CD4-positive, alpha-beta T cell treated with Interleukin-10 for 1 hour (primary cell): ENCODE measurements at regions not wholly inside any gene's neighbourhood (a gene's known extent, or its start where the extent isn't known, plus 50 kb on each side); places are given as distances from the start of the nearest gene placed in this dataset.
"Not testable (repeated sequence)": the region's sequence is repeated elsewhere in the genome, so short reads cannot be mapped to it uniquely, and the experiment has no call there.

ENCODE experiments used
- DNase-seq: peaks from one replicate; pipeline ENCODE4 v3.0.0-alpha.2; 2020

DNA sequence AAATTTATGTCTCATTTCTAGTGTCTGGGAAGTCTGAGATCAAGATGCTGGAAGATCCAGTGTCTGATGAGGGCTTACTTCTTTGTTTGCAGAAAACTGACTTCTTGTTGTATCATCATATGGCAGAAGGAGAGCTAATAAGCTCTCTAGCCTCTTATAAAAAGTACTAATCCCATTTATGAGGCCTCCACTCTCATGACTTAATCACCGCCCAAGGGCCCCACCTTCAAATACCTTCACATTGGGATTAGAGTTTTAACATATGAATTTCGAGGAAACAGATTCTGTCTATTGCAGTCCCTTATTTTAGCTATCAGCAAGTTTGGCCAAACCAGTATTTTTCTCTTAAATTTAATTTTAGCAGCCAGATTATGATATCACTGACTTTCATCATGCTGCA lies 150.2 kb upstream of the TMPRSS15 start:
- DNase-seq: no peak

DNA sequence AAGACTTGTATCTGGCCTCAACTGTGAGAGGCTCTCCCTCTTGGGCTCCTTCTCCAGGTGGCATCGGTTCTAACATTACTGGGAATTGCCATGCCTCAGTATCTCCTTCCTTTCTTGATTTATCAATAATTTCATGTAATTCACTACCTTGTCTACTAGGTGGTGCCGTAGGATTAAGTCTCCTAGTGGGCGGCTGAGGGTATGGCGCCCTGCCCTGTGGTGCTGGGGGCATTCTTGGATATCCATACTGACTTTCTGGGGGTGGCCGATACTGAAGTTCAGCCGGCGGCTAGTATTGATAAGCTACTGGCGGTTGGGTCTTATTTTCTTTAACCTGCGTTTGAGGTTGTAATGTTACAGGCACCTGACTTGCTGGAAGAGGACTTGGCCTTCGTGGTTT lies 164.2 kb upstream of the TMPRSS15 start:
- not testable (repeated sequence) for DNase-seq

DNA sequence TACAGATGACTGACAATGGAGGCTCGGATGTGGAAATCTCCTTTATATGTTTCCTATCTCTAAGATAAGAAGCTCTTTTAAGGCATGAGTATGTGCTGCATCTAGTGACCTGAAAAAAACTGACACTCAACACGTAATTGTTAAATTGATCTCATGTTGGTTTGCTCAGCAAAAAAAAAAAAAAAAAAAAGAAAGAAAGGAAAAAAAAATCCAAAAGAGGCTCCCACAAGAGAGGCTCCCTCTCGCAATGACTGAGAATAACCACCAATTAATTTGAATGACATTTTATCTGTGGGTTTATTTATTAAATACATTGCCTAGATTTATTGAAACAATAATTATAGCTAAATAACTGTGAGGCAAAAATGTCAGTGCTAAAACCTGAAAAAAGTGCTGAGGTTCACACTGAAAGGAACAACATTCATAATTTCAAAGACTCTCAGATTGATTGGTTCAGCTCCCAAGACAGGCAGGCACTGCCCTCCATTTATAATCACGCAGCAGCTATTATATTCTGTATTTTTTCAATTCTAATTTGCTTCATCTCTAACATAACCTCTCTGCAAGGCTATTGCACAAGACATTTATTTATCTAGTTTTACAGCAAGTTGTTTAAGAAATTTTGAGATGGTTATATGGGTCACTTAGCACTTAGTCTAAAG lies 184.5 kb upstream of the TMPRSS15 start:
- no peak for DNase-seq

- no peak for DNase-seq
Observed at GRCh38 chr21:18601146-18601545, 197.6 kb upstream of the TMPRSS15 start.

GRCh38 chr21:18602711-18603110 lies 199.1 kb upstream of the TMPRSS15 start:
- DNase-seq: no peak

- DNase-seq: no peak
Observed at GRCh38 chr21:18603261-18603660, 199.7 kb upstream of the TMPRSS15 start.

GRCh38 chr21:18603980-18604379 lies 200.4 kb upstream of the TMPRSS15 start:
- no peak for DNase-seq

DNA sequence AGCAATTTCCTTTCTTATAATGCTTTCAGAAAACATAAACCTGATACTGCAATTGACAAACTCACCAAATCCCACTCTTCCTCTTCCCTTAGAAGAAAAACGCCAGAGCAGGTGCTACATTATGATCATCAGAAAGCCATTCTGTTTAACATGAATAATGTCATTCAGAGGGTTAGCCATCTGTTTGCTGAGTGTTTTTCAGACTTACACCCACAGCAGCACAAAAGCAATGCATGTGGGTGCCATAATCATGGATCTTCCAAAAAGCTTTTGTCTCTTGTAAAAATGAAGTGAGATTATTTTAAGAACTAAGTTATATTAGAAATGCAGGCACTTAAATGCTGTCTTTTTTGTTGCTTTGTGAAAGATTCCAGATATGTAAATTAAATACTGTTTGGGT lies 204.6 kb upstream of the TMPRSS15 start:
- no peak for DNase-seq

DNA sequence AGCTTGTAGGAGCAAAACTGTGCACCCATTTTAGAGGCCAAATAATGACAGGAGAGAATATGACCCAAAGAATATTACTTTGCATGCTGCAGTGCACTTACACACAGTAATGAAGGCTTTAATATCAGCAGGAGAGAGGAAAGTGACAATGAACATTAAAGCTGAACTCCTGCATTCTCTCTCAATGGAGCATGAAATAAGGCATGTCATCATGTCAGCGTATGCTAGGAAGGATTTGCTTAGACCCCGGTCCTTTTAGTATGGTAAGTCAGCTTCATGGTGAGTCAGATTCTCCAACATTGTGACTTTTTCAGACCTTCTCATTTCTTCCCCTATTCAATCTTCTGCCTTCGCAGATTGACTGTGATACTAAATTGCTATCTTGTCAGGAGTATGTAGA lies 210.7 kb upstream of the TMPRSS15 start:
- no peak for DNase-seq

- DNase-seq: no peak
Observed at GRCh38 chr21:18617291-18617690, 213.7 kb upstream of the TMPRSS15 start.

DNA sequence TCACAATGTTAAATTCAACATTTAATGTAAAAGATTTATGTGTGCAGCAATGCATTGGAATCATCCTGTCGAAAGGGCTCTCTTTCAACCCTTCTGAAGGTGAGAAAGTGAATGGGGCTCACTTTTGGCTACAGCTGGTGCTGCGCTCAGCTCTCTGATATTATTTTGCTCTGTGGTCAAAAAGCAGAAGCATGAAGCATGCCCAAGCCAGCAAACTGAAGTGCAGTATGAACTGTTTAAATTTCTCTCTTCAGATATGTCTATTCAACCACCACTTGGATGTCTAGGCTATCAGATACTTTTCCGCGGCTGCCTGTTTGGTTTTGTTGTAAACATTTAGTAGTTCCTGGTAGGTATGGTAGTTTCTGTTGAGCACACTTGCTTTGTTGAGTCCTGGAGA lies 216.9 kb upstream of the TMPRSS15 start:
- no peak for DNase-seq

GRCh38 chr21:18622383-18622782 lies 218.8 kb upstream of the TMPRSS15 start:
- no peak for DNase-seq

DNA sequence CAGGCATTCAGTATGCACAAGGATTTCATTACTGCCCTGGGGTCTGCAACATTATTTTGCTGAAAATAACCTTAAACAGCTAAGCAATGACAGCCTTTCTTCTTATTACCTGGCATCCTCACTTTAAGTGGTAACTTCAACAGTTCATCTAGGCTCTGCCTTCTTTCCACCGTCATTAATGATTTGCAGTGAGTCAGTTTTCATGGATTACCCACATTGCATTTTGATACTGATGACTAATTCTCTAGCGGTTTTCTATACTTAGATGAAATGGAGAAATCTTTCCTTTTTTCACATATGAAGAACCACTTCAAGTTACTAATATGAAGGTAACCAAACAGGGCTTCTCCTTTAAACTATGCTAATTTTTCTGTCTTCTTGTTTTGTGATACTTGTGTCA lies 226.9 kb upstream of the TMPRSS15 start:
- no peak for DNase-seq

DNA sequence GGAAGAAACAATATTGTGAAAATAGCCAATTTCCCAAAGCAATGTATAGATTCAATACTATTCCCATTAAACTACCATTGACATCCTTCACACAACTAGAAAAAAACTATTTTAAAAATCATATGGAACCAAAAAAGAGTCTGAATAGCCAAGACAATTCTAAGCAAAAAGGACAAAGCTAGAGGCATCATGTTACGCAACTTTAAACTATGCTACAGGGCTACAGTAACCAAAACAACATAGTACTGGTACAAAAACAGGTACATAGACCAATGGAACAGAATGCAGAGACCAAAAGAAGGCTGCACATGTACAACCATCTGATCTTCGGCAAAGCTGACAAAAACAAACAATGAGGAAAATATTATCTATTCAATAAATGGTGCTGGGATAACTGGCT lies 233.3 kb upstream of the TMPRSS15 start:
- DNase-seq: no peak

DNA sequence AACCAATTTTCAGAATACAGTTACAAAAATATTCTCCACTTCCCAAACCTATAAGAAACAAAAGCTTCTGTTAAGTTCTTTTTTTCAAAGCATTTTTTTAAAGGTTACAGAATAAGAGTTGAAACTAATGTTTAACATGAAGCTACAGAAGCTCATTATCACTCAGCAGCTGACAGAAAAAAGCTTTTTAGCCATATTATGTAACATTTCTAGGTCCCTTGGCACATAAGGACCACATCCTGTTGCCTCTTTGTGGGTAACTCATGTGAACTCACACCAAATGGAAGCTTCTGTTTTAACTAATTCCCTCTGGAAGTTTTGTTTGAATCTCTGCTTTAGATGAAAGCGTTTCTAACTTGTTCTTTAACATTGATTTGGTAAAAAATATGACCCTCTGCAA lies 242.5 kb upstream of the TMPRSS15 start:
- no peak for DNase-seq

DNA sequence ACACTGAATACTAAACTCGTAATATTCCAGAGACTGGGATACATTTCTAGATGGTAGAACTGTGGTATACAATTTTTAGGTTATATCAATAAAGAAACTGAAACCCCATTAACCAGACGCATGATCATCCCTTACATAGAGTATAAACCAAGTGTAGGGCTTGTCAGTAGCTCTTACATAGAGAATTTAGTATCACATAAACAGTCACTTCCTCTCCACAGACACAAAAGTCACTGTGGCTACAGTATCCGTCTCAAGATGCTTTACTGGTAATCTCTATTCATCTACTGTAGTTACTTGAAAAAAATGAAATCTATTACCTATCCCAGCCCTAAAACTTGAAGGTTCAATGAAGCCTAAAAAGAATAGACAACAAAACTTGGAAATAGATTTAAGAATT lies 252.3 kb upstream of the TMPRSS15 start:
- no peak for DNase-seq

GRCh38 chr21:18661842-18662241 lies 258.3 kb upstream of the TMPRSS15 start:
- no peak for DNase-seq

DNA sequence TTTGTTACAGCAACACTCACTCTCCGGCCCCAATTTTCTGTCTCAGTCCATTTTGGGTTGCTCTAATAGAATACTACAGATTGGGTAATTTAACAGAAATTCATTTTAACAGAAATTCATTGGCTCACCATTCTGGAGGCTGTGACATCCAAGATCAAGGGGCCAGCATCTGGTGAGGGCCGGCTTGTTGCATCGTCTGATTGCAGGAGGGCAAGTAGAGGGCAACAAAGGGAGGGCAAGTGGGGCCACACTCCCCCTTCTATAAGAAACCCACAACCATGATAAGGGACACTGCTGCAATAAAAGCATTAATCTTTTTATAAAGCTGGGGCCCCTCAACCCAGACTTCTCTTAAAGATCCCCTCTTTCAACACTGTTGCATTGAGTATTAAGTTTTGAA lies 260.1 kb upstream of the TMPRSS15 start:
- DNase-seq: no peak

DNA sequence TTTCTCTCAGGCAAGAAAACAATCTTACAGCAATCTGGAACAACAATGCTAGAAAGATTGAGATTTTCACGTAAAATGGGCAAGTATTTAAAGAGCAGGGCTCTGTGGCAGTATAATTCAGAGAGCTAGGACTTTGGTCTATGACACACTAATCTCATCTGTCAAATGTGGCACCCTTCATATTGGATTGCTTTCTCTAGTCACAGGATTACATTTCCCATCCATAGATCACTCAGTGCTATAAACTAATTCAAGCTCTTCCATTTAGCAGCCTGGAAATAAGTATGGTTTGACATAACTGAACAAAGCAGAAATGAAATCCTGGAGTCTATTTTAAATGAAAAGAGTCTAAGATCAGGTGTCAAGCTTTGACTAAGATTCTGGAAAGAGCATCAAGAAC lies 263.1 kb upstream of the TMPRSS15 start:
- no peak for DNase-seq

DNA sequence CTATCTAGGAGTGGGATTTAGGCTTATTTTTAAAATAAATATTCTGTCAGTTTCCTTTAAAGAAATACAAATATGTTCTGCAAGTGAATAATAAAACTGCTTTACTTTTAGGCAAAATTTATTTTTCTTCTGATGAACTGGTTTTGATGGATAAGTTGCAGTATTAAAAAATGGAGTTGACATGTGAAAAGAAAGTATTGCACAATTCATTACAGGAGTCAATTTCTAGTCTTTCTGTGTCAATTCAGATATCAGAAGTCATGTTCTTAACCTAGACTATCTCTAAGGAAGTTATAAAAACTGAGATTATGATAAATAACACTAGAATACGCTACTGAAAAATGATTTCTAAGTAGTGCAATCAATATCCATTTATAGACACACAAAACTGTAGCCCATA lies 270.2 kb upstream of the TMPRSS15 start:
- no peak for DNase-seq

DNA sequence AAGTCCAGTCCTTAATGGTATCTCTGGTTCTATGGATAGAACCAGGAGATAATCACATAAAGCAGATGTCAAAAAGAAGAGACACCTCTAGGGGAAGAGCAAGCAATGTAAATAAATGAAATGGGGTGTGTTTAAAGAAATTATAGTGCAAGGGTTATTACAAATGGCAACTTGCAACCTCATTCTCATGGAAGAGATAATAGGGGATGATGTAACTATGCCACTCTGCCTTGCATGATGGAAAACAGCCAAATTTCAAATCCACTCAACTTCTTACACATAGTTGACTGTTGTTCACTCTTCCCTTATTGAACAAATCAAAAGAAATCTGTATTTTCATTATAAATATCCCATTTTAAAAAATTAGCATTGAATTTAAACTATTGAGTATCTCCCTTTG lies 274.0 kb upstream of the TMPRSS15 start:
- no peak for DNase-seq

GRCh38 chr21:18705971-18706370 lies 302.4 kb upstream of the TMPRSS15 start:
- no peak for DNase-seq

- no peak for DNase-seq
Observed at GRCh38 chr21:18711662-18712061, 308.1 kb upstream of the TMPRSS15 start.

GRCh38 chr21:18715606-18716005 lies 312.0 kb upstream of the TMPRSS15 start:
- no peak for DNase-seq

DNA sequence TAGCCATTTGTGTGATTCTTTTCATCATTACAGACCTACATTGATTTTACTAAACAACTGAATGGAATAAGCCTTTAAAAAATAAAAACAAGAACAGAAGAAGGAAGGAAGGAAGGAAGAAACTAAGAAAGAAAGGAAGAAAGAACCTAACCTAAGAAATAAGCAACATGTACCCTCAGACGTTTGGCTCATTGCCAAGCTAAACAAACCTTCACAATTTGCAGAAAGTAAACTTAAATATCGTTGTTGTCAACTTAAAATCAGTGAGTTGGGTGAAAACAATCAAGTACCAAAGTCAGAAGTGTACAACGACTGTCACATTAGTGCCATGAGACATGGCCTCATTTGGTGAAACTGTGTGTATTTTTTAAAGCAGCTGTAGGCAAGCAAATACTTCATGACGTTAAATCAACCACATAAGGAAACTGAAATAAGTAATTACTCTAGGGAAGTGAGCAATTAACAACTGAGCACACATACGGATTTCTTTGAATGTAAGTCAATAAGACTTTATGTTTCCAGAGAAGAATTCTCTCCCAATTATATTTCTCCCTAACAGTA lies 313.1 kb upstream of the TMPRSS15 start:
- DNase-seq: no peak
